ENCODE measurements at regions not wholly inside any gene's neighbourhood (a gene's known extent, or its start where the extent isn't known, plus 50 kb on each side); places are given as distances from the start of the nearest gene placed in this dataset.

- Mint-ChIP-seq H3K36me3 (no peaks in the 10 kb centered on the region), H3K9me3 (no peaks in the 10 kb centered on the region), H3K27ac (no peak overlapping the region), H3K27me3 (ENCODE audit: insufficient read depth, low read depth) (no peaks in the 10 kb centered on the region), H3K4me1 (peaks cover 3% of the 10 kb centered on the region), H3K4me3 (no peak overlapping the region)
- Histone ChIP-seq H3K4me1 (no peaks in the 10 kb centered on the region), H3F3A (ENCODE audit: low read depth) (no peaks in the 10 kb centered on the region), H3K79me2 (ENCODE audit: low read depth) (no peaks in the 10 kb centered on the region), H3K4me3 (no peak overlapping the region), H3K36me3 (no peaks in the 10 kb centered on the region), H3K9me3 (ENCODE audit: low read depth) (no peaks in the 10 kb centered on the region), H2AFZ (replicated peaks) (no peak overlapping the region), H3K27me3 (no peaks in the 10 kb centered on the region), H3K4me2 (no peak overlapping the region), H4K20me1 (ENCODE audit: low read depth) (no peaks in the 10 kb centered on the region), H3K9ac (no peak overlapping the region), H3K27ac (no peak overlapping the region)
- no peak for DNase-seq (ENCODE audit: low spot score)
- TF ChIP-seq CTCF (IDR thresholded peaks at IDR 0.05) = no peak
- TF ChIP-seq EZH2 (IDR thresholded peaks at IDR 0.05) = no peak
- TF ChIP-seq EZH2phosphoT487 (IDR thresholded peaks at IDR 0.05) = no peak
Measured at GRCh38 chr11:103556171-103556570, 446.9 kb downstream of the DYNC2H1 start.

- DNase-seq (ENCODE audit: low spot score) = no peak
- H3K4me1 Mint-ChIP-seq = no peaks in the 10 kb centered on the region
- Histone ChIP-seq H3K9me3 (ENCODE audit: low read depth) (no peaks in the 10 kb centered on the region), H3K27me3 (no peaks in the 10 kb centered on the region), H3K27ac (no peak overlapping the region), H3K79me2 (ENCODE audit: low read depth) (no peaks in the 10 kb centered on the region), H3K4me1 (peaks cover 6% of the 10 kb centered on the region), H4K20me1 (ENCODE audit: low read depth) (no peaks in the 10 kb centered on the region), H3K4me2 (no peak overlapping the region), H3K36me3 (no peaks in the 10 kb centered on the region), H3F3A (ENCODE audit: low read depth) (no peaks in the 10 kb centered on the region), H3K9ac (no peak overlapping the region), H3K4me3 (no peak overlapping the region), H2AFZ (replicated peaks) (no peak overlapping the region)
- H3K4me3 Mint-ChIP-seq = no peak overlapping the region
- no peak overlapping the region for H3K27ac Mint-ChIP-seq
- TF ChIP-seq EZH2 (IDR thresholded peaks at IDR 0.05) = no peak
- TF ChIP-seq EZH2phosphoT487 (IDR thresholded peaks at IDR 0.05) = no peak
- no peak for TF ChIP-seq CTCF (IDR thresholded peaks at IDR 0.05)
- H3K27me3 Mint-ChIP-seq (ENCODE audit: insufficient read depth, low read depth) = no peaks in the 10 kb centered on the region
- H3K9me3 Mint-ChIP-seq = peaks cover 4% of the 10 kb centered on the region
- no peaks in the 10 kb centered on the region for H3K36me3 Mint-ChIP-seq
Measured at GRCh38 chr11:103566116-103566515, 456.9 kb downstream of the DYNC2H1 start.

GRCh38 chr11:103581760-103582159 is 454.7 kb upstream of the DDI1 start:
- no peak overlapping the region for H2AFZ ChIP-seq (replicated peaks)
- no peaks in the 10 kb centered on the region for H3K9me3 ChIP-seq (ENCODE audit: low read depth)
- no peaks in the 10 kb centered on the region for H3K27me3 ChIP-seq
- H3K4me1 ChIP-seq = peaks cover 26% of the 10 kb centered on the region
- Mint-ChIP-seq H3K4me1 (peaks cover 9% of the 10 kb centered on the region), H3K36me3 (no peaks in the 10 kb centered on the region), H3K27me3 (ENCODE audit: insufficient read depth, low read depth) (peaks cover 8% of the 10 kb centered on the region), H3K9me3 (no peaks in the 10 kb centered on the region), H3K4me3 (no peak overlapping the region), H3K27ac (no peak overlapping the region)
- no peaks in the 10 kb centered on the region for H3K79me2 ChIP-seq (ENCODE audit: low read depth)
- no peak overlapping the region for H3K9ac ChIP-seq
- H3K27ac ChIP-seq = no peak overlapping the region
- no peaks in the 10 kb centered on the region for H3K36me3 ChIP-seq
- H4K20me1 ChIP-seq (ENCODE audit: low read depth) = no peaks in the 10 kb centered on the region
- TF ChIP-seq EZH2 (IDR thresholded peaks at IDR 0.05) (no peak), CTCF (IDR thresholded peaks at IDR 0.05) (no peak), EZH2phosphoT487 (IDR thresholded peaks at IDR 0.05) (no peak)
- no peak overlapping the region for H3K4me3 ChIP-seq
- DNase-seq (ENCODE audit: low spot score) = peak; percentile 3
- H3F3A ChIP-seq (ENCODE audit: low read depth) = peaks cover 10% of the 10 kb centered on the region
- no peak overlapping the region for H3K4me2 ChIP-seq
